GM12878 (cell line): ENCODE measurements at regions not wholly inside any gene's neighbourhood (a gene's known extent, or its start where the extent isn't known, plus 50 kb on each side); places are given as distances from the start of the nearest gene placed in this dataset.
"Not testable (repeated sequence)": the region's sequence is repeated elsewhere in the genome, so short reads cannot be mapped to it uniquely, and the experiment has no call there.

Experiments used
- ATAC-seq: fragments of 200-7000 bp; cut with Tn5 transposase; 3 replicates; pipeline ENCODE4 v1.9.1; 2020; ENCODE audit warnings: mild to moderate bottlenecking, moderate library complexity
- BruUV-seq: library from RNA; stranded (reverse); fragments of 400-500 nt; replicated peaks from 2 replicates; lab custom pipeline; 2021; lab: Mats Ljungman, UMichigan
- CTCF ChIA-PET: fragments of 300-600 bp; sonication (Branson Sonifier 250); formaldehyde crosslinking; extraction: SDS; loops from one replicate; lab custom pipeline; 2021; ENCODE audit warnings: inconsistent platforms; lab: Yijun Ruan, JAX
- POLR2A ChIA-PET: fragments of 350-600 bp; formaldehyde crosslinking; extraction: SDS; loops from one replicate; lab custom pipeline; 2021; ENCODE audit warnings: inconsistent platforms; lab: Charles Lee
- RAD21 ChIA-PET: fragments of 300-600 bp; sonication (Branson Sonifier 250); formaldehyde crosslinking; loops from one replicate; lab custom pipeline; 2023; ENCODE audit warnings: antibody characterized with exemption; ENCODE audit not compliant: unreplicated experiment; lab: Charles Lee
- SMC1A ChIA-PET: fragments of 300-600 bp; sonication (Branson Sonifier 250); formaldehyde crosslinking; loops from one replicate; lab custom pipeline; 2023; ENCODE audit not compliant: unreplicated experiment, uncharacterized antibody; lab: Charles Lee
- DNase-seq: peaks from one replicate; pipeline ENCODE4 v3.0.0-alpha.2; 2011; ENCODE audit warnings: low read depth, low spot score
- FAIRE-seq: peaks from 3 replicates; lab custom pipeline; 2011; peaks lifted over from hg19 to GRCh38; lab: Jason Lieb, UNC
- H2AFZ ChIP-seq: 2 replicates; pipeline ENCODE4 v1.6.0; 2011; ENCODE audit warnings: low read depth, low read length, control low read depth; ENCODE audit not compliant: control insufficient read depth
- H3K27ac ChIP-seq: 2 replicates; pipeline ENCODE4 v1.5.1; 2011; ENCODE audit warnings: control low read depth; ENCODE audit not compliant: control insufficient read depth, insufficient read depth
- H3K27me3 ChIP-seq, 2 experiments: replicated peaks in 1 of 2; 2 replicates each; pipeline versions ENCODE4 v1.6.0 to v1.6.1; 2011; ENCODE audit warnings: low read length in 1 of 2; ENCODE audit not compliant: control insufficient read depth in 2 of 2, insufficient read depth in 2 of 2
- H3K36me3 ChIP-seq, 2 experiments: 2 replicates each; pipeline ENCODE4 v1.5.1; 2011; ENCODE audit warnings: low read length in 1 of 2; ENCODE audit not compliant: control insufficient read depth in 2 of 2, insufficient read depth in 2 of 2
- H3K4me1 ChIP-seq: 2 replicates; pipeline ENCODE4 v1.6.1; 2011; ENCODE audit warnings: mild to moderate bottlenecking, low read length, moderate library complexity, mixed read lengths; ENCODE audit not compliant: control insufficient read depth, insufficient read depth
- H3K4me2 ChIP-seq: 2 replicates; pipeline ENCODE4 v1.6.0; 2011; ENCODE audit warnings: control low read depth; ENCODE audit not compliant: control insufficient read depth, insufficient read depth
- H3K4me3 ChIP-seq: fragments of 200-600 bp; sonication (generic); 2 replicates; pipeline ENCODE4 v1.5.1; 2016
- H3K79me2 ChIP-seq: 2 replicates; pipeline ENCODE4 v1.6.0; 2011; ENCODE audit warnings: low read length; ENCODE audit not compliant: control insufficient read depth, insufficient read depth
- H3K9ac ChIP-seq: 2 replicates; pipeline ENCODE4 v1.8.0; 2011; ENCODE audit warnings: low read length, control low read depth, mixed read lengths; ENCODE audit not compliant: control insufficient read depth, insufficient read depth
- H3K9me3 ChIP-seq: replicated peaks from 3 replicates; pipeline ENCODE4 v1.5.1; 2011; ENCODE audit warnings: mild to moderate bottlenecking, low read length; ENCODE audit not compliant: control insufficient read depth, insufficient read depth
- H4K20me1 ChIP-seq: 2 replicates; pipeline ENCODE4 v1.6.0; 2011; ENCODE audit not compliant: control insufficient read depth, insufficient read depth
- ATF3 ChIP-seq: IDR thresholded peaks from 2 replicates; pipeline ENCODE4 v1.6.1; 2011; ENCODE audit warnings: low read depth, mild to moderate bottlenecking, low read length, moderate library complexity, borderline replicate concordance; ENCODE audit errors: extremely low read depth
- BCLAF1 ChIP-seq: fragments of 450-650 bp; IDR thresholded peaks from 2 replicates; pipeline ENCODE4 v1.6.1; 2017; ENCODE audit warnings: antibody characterized with exemption, mild to moderate bottlenecking, moderate library complexity
- CEBPB ChIP-seq, 2 experiments: fragments of 150-350 bp in 1 of 2; IDR thresholded peaks; 2 replicates each; pipeline ENCODE4 v1.6.1; 2012 to 2014; ENCODE audit warnings: low read depth in 2 of 2, low read length in 2 of 2, borderline replicate concordance in 1 of 2, inconsistent platforms in 1 of 2
- EP300 ChIP-seq, 2 experiments: fragments of 150-350 bp in 1 of 2; IDR thresholded peaks; 2 replicates each; pipeline ENCODE4 v1.6.1; 2011 to 2012; ENCODE audit warnings: low read depth in 2 of 2, low read length in 2 of 2, borderline replicate concordance in 1 of 2, improper control_type of control experiment in 1 of 2, inconsistent platforms in 1 of 2; ENCODE audit not compliant: control insufficient read depth in 1 of 2
- WGBS: methylation state at CpG from one replicate; pipeline ENCODE4 v1.1.6; 2016; ENCODE audit warnings: low lambda C conversion rate; ENCODE audit not compliant: insufficient replicate concordance, insufficient coverage; ENCODE audit errors: missing lambda C conversion rate; 5-methylcytosine and 5-hydroxymethylcytosine counted together
- in situ Hi-C: fragments of 300-500 bp; cut with MboI; formaldehyde crosslinking; loops from 9 replicates; pipeline ENCODE4 v1.14.3; 2018; ENCODE audit warnings: mixed read lengths
- intact Hi-C: fragments of 100-400 bp; cut with micrococcal nuclease; formaldehyde crosslinking; loops from one replicate; pipeline ENCODE4 v1.14.2; 2022; ENCODE audit not compliant: unreplicated experiment

GRCh38 chr17:45644637-45645036 is 139.5 kb upstream of the CRHR1 start:
- H4K20me1 ChIP-seq, H3K9ac ChIP-seq, H3K9me3 ChIP-seq, H2AFZ ChIP-seq, DNase-seq, SMC1A ChIA-PET, BruUV-seq, H3K27me3 ChIP-seq, ATAC-seq, H3K79me2 ChIP-seq, H3K4me3 ChIP-seq, H3K27ac ChIP-seq, POLR2A ChIA-PET, RAD21 ChIA-PET, intact Hi-C loops, H3K4me1 ChIP-seq, FAIRE-seq, H3K36me3 ChIP-seq, H3K4me2 ChIP-seq: not testable (repeated sequence)
- in situ Hi-C loops: loop anchor here (5.0 kb wide), 1 partner anchor 188 kb away; no protein-coding TSS in a partner anchor
- CTCF ChIA-PET: interaction anchor here (0.7 to 1.3 kb wide), 3 partner anchors 12 to 425 kb away, joined by 3 to 5 read pairs (median 4); no protein-coding TSS in a partner anchor
- WGBS: 83% methylated on average over 1 of the region's 1 CpG

DNA sequence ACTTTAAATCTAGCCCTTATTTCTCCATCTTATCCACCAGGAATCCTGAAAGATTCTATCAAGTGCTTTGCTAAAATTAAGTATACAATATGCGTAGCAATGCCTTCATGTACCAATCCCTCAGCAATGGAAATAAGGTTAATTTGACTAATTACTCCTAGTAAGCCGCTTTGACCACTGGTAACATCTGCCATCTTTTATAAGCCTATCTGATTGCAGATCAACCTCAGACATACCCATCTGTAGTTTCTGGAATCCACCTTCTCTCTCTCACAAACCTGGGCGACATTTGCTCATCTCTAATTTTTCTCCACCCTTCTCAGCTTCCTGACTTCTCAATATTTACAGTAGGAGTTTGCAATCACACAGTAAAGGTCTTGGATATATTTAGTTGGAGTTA is 138.8 kb upstream of the CRHR1 start:
- RAD21 ChIA-PET: no interaction called here
- DNase-seq: no peak
- POLR2A ChIA-PET: no interaction called here
- Histone ChIP-seq H3K4me1 (no peaks in the 10 kb centered on the region; the same call in 1 of the 2 replicates), H3K27ac (no peak overlapping the region), H4K20me1 (0 out of 2 replicates have a peak, but pooled peaks cover 2% of the 10 kb centered on the region), H2AFZ (no peak overlapping the region), H3K4me2 (no peak overlapping the region)
- ATAC-seq: no peak
- in situ Hi-C loops: no loop called here
- CTCF ChIA-PET: interaction anchor here (1.3 kb wide), 1 partner anchor 11 kb away, joined by 4 read pairs; no protein-coding TSS in a partner anchor
- intact Hi-C loops: no loop called here
- SMC1A ChIA-PET: no interaction called here
- TF ChIP-seq CEBPB (IDR thresholded peaks at IDR 0.05; ENCODE audit: borderline replicate concordance in 1 of 2, low read depth in 2 of 2, low read length in 2 of 2): no peak
- TF ChIP-seq EP300 (IDR thresholded peaks at IDR 0.05; ENCODE audit: borderline replicate concordance in 1 of 2, control insufficient read depth in 1 of 2, low read depth in 2 of 2, low read length in 2 of 2): no peak
- TF ChIP-seq ATF3: no peak
- no peak for TF ChIP-seq BCLAF1
- TF ChIP-seq, all 136 proteins: peak for 0
- no peak for FAIRE-seq
- 62% methylated on average over 3 of the region's 3 CpGs for WGBS
- Histone ChIP-seq H3K36me3 (no peaks in the 10 kb centered on the region), H3K27me3 (no peaks in the 10 kb centered on the region), H3K9ac (no peak overlapping the region), H3K9me3 (no peaks in the 10 kb centered on the region), H3K79me2 (no peaks in the 10 kb centered on the region), H3K4me3 (no peak overlapping the region)
- no TSS peak for BruUV-seq
